GM13977 (cell line): ENCODE measurements at regions not wholly inside any gene's neighbourhood (a gene's known extent, or its start where the extent isn't known, plus 50 kb on each side); places are given as distances from the start of the nearest gene placed in this dataset.

Source experiments
- DNase-seq: peaks from one replicate; pipeline ENCODE4 v3.0.0; 2012; ENCODE audit warnings: low spot score
- in situ Hi-C: fragments of 300-500 bp; cut with MboI; formaldehyde crosslinking; loops from one replicate; pipeline ENCODE4 v1.12.0; 2022; ENCODE audit warnings: low sequenced_read_pairs, low pct_unique_long_range_greater_than_20kb, mixed read lengths, inconsistent platforms; ENCODE audit not compliant: unreplicated experiment
- TF ChIP-seq, protein P1 (sequence below): IDR thresholded peaks from 2 replicates; pipeline ENCODE4 v1.5.1; 2012; ENCODE audit warnings: mild to moderate bottlenecking, control low read depth; ENCODE audit not compliant: insufficient read depth; ENCODE audit errors: extremely low read depth, missing control alignments

DNA sequence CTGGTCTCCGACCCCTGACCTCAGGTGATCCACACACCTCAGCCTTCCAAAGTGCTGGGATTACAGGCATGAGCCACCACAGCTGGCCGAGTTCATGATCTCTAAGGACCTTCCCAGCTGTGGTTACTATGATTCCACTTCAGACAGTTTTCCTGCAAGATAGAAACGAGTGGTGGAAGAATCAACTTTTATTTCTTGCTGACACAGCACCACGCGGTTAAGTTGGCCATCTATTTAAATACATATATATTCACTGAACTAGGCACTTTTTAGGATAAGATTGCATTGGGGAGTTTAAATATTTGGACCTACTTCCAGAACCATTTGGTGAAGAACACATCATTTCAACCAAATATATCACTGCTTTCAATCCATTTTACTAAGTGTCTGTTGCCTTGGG is 213.4 kb downstream of the TBX5 start:
- in situ Hi-C loops = no loop called here

GRCh38 chr12:114192013-114192412 is 213.9 kb downstream of the TBX5 start:
- TF ChIP-seq, protein P1, sequence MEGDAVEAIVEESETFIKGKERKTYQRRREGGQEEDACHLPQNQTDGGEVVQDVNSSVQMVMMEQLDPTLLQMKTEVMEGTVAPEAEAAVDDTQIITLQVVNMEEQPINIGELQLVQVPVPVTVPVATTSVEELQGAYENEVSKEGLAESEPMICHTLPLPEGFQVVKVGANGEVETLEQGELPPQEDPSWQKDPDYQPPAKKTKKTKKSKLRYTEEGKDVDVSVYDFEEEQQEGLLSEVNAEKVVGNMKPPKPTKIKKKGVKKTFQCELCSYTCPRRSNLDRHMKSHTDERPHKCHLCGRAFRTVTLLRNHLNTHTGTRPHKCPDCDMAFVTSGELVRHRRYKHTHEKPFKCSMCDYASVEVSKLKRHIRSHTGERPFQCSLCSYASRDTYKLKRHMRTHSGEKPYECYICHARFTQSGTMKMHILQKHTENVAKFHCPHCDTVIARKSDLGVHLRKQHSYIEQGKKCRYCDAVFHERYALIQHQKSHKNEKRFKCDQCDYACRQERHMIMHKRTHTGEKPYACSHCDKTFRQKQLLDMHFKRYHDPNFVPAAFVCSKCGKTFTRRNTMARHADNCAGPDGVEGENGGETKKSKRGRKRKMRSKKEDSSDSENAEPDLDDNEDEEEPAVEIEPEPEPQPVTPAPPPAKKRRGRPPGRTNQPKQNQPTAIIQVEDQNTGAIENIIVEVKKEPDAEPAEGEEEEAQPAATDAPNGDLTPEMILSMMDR = no peak
- no peak for DNase-seq
- in situ Hi-C loops = no loop called here

More for the DNA sequence above, 213.4 kb downstream of the TBX5 start:
- DNase-seq = no peak
- TF ChIP-seq, protein P1 = no peak

DNA sequence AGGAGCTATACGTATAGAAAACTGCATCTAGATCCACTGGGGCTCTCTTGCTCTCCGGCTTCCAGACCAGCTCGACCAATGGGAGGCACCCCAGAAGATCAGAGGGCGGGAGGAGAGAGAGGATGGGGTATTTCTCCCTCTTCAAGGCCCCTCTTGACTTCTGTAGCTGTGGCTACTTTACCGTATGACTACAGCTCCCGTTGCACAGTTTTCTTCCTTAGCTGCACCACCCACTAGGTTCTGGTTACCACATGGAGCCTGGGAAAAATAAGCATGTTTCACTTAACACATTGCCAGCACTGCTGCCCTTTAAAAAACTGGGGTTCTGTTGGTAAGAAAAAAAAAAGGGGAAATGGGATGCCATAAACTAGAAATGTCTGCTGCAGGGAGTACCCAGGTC is 214.4 kb downstream of the TBX5 start:
- in situ Hi-C loops = no loop called here
- DNase-seq = no peak

GRCh38 chr12:114190971-114191370 is 215.0 kb downstream of the TBX5 start:
- TF ChIP-seq, protein P1 = no peak

More for the DNA sequence above, 214.4 kb downstream of the TBX5 start:
- TF ChIP-seq, protein P1 = no peak

GRCh38 chr12:114189266-114189665 is 216.7 kb downstream of the TBX5 start:
- in situ Hi-C loops = no loop called here
- no peak for DNase-seq
- TF ChIP-seq, protein P1 = no peak

More at GRCh38 chr12:114190971-114191370, 215.0 kb downstream of the TBX5 start:
- no peak for DNase-seq
- in situ Hi-C loops = no loop called here

DNA sequence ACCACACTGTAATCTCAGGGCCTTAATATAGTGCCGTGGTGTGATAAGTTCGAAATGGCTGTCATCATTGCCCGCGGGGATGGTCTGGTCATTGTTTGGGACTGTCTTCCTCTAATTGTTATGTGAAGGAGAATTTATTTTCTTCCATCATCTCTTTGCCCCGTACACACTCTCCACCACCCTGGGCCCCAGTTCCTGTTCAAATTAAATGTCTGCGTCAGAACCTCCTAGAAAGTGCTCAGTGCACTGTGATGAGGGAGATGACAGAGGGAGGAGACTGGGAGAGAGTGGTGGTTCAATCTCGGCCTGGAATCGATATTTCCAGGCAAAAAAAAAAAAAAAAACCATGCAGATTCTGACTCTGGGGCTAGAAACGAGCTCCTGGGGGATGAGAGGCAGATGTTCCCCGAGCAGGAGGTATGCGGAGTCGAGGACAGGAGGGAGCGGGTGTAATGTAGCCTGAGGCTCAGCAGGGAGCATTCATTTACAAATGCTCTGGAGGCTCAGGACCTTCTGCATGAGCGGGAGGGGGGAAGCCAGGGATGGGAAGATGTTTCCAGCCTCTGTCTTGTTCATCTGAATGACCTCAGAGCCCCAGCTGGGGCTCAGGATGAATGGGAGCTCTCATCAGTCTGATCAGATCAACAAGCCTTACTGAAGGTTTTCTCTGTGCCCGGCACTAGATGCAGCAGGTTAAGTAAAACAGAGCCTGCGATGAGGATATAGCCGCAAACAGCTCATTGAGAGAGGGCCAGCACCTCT is 219.5 kb downstream of the TBX5 start:
- no peak for DNase-seq
- TF ChIP-seq, protein P1 = no peak
- in situ Hi-C loops = no loop called here
